Erythroblast (primary cell): ENCODE measurements at regions not wholly inside any gene's neighbourhood (a gene's known extent, or its start where the extent isn't known, plus 50 kb on each side); places are given as distances from the start of the nearest gene placed in this dataset.

Source experiments
- GATA1 ChIP-seq: IDR thresholded peaks from 2 replicates; pipeline ENCODE4 v1.6.1; 2011; ENCODE audit warnings: low read depth, mild to moderate bottlenecking, control low read depth, low read length, moderate library complexity
- POLR2A ChIP-seq: IDR thresholded peaks from 2 replicates; pipeline ENCODE4 v1.6.1; 2011; ENCODE audit warnings: mild to moderate bottlenecking, low read length

- no peak for TF ChIP-seq POLR2A
- no peak for TF ChIP-seq GATA1
Measured at GRCh38 chr5:61689153-61689846, 357.2 kb downstream of the ZSWIM6 start.
